ENCODE measurements at regions not wholly inside any gene's neighbourhood (a gene's known extent, or its start where the extent isn't known, plus 50 kb on each side); places are given as distances from the start of the nearest gene placed in this dataset.

DNA sequence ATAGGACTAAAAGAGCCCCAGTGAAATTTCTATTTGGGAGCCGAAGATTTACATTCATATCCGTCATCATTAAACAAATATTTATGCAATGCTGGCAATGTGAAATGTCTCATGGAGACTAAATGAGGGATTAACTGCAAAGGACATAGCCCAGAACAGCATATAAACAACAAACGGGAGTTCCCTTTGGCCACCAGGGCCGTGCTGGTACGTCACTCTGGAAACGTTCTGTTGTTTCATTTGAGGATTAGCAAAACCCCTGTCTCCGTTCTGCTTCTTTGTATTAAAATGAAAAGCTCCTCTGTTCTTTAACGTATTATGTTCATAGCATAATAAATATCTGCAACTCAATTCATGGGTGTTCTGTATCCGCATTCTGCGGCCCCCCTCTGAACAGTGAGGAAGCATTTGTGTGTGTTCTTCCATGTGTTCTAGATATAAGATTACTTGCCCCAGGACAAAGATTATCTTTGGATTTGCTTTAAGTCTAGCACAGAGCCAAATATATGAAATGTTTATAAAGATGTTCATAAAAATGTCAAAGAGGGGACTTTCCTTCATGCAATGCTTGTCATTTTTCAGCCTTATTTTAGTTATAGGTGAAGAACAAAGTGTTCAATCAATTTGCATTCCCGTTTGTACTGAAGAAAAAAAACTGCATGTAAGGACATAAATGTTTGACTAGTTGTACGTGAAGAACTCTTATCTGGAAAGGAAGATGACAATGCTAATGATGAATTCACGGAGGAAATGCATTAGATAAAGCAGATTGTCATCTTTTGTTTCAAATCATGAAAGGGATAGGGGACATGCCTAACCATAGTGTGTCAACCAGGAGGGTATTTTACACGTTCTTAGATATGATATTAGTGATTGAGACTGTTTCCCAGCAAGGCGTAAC is 90.0 kb upstream of the TNFAIP3 start:
- H3K27me3 Mint-ChIP-seq (ENCODE audit: low read depth in 3 of 3) = peaks cover 0 to 7% (median 2%) of the 10 kb centered on the region in 3 donors
- DNase-seq = no peak
- H3K4me3 Mint-ChIP-seq = no peak overlapping the region
- no peaks in the 10 kb centered on the region for H3K36me3 Mint-ChIP-seq
- H3K27ac Mint-ChIP-seq = peak overlapping the region in 2 of 6 donors; percentile 22 to 29
- no peaks in the 10 kb centered on the region for H3K9me3 Mint-ChIP-seq
- H3K4me1 Mint-ChIP-seq = no peaks in the 10 kb centered on the region

GRCh38 chr6:137777687-137778075 is 89.4 kb upstream of the TNFAIP3 start:
- Mint-ChIP-seq H3K27me3 (ENCODE audit: low read depth in 3 of 3) (peaks cover 0 to 3% (median 2%) of the 10 kb centered on the region in 3 donors), H3K4me3 (no peak overlapping the region), H3K9me3 (no peaks in the 10 kb centered on the region), H3K4me1 (no peaks in the 10 kb centered on the region), H3K36me3 (no peaks in the 10 kb centered on the region), H3K27ac (peak overlapping the region in 1 of 6 donors; percentile 29)
- no peak for DNase-seq

DNA sequence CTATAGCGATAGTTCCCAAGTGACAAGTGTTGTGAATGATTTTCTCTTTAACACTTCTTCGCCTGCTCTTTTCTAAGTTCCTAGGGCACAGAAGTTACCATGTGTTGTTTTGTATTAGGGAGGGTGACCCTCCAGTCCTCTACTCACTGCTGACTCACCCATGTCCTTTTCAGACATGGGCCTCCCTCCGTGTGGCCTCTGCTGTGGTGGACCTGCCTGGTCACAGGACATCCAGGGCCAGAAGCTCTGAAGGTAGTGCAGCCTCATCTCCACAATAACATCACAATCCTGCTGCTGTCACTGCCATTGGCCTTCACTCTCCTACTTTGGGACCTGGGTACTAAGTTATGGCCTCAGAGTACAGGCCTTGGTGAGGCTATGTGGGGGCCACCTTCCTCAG is 87.1 kb upstream of the TNFAIP3 start:
- Mint-ChIP-seq H3K4me3 (no peak overlapping the region), H3K27me3 (ENCODE audit: low read depth in 3 of 3) (peaks cover 0 to 5% (median 2%) of the 10 kb centered on the region in 3 donors), H3K27ac (peak overlapping the region in 3 of 6 donors; percentile 7 to 78 (median 12)), H3K9me3 (no peaks in the 10 kb centered on the region), H3K4me1 (no peaks in the 10 kb centered on the region), H3K36me3 (no peaks in the 10 kb centered on the region)
- no peak for DNase-seq

GRCh38 chr6:137780447-137781034 is 86.5 kb upstream of the TNFAIP3 start:
- Mint-ChIP-seq H3K36me3 (no peaks in the 10 kb centered on the region), H3K9me3 (no peaks in the 10 kb centered on the region), H3K4me3 (no peak overlapping the region)

DNA sequence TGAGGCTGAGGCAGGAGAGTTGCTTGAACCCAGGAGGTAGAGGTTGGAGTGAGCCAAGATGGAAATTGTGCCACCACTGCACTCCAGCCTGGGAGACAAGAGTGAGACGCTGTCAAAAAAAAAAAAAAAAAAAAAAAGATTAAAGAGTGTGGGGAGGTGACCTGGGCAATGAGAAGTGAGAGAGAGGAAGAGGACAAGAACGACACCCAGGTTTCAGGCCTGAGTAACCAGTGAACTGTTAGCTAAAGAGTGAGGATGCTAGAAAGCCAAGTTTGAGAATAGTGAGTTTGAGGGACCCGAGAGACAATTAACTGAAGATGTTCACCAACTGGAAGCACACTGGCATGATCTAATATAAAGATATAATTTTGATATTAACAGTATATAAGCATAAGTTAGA is 85.4 kb upstream of the TNFAIP3 start:
- Mint-ChIP-seq H3K27ac (peak overlapping the region in 1 of 6 donors; percentile 63), H3K9me3 (no peaks in the 10 kb centered on the region)

More at GRCh38 chr6:137780447-137781034, 86.5 kb upstream of the TNFAIP3 start:
- no peaks in the 10 kb centered on the region for H3K4me1 Mint-ChIP-seq
- H3K27ac Mint-ChIP-seq = peak overlapping the region in 3 of 6 donors; percentile 32 to 78 (median 65)
- no peak for DNase-seq
- peaks cover 0 to 5% (median 2%) of the 10 kb centered on the region in 3 donors for H3K27me3 Mint-ChIP-seq (ENCODE audit: low read depth in 3 of 3)

GRCh38 chr6:137782166-137783039 is 84.7 kb upstream of the TNFAIP3 start:
- Mint-ChIP-seq H3K36me3 (no peaks in the 10 kb centered on the region), H3K4me1 (no peaks in the 10 kb centered on the region), H3K9me3 (no peaks in the 10 kb centered on the region), H3K4me3 (no peak overlapping the region), H3K27ac (peak overlapping the region in 2 of 6 donors; percentile 71 to 73), H3K27me3 (ENCODE audit: low read depth in 3 of 3) (peaks cover 0 to 3% (median 2%) of the 10 kb centered on the region in 3 donors)
- DNase-seq = no peak

More for the DNA sequence above, 85.4 kb upstream of the TNFAIP3 start:
- DNase-seq = no peak
- no peak overlapping the region for H3K4me3 Mint-ChIP-seq
- no peaks in the 10 kb centered on the region for H3K36me3 Mint-ChIP-seq
- H3K4me1 Mint-ChIP-seq = no peaks in the 10 kb centered on the region
- H3K27me3 Mint-ChIP-seq (ENCODE audit: low read depth in 3 of 3) = peaks cover 0 to 3% (median 2%) of the 10 kb centered on the region in 3 donors

DNA sequence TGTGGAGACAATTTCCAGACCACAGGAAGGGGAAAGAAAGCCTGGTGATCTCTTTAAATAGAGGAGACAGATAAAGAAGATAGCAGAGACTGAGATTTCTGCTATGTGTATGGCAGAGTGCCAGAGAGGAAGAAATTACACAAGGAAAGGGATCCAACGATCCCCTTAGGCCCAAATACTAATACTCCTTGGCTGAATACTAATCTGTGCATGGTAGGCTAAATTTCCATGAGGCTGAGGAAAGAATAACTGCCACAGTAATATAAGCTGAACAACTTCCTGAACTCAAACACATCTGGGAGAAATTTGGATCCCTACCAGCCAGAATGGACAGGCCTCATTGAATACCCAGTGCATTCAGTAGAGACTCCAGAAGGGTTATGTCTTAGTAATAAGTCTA is 83.3 kb upstream of the TNFAIP3 start:
- peak overlapping the region in 1 of 6 donors; percentile 6 for H3K27ac Mint-ChIP-seq

DNA sequence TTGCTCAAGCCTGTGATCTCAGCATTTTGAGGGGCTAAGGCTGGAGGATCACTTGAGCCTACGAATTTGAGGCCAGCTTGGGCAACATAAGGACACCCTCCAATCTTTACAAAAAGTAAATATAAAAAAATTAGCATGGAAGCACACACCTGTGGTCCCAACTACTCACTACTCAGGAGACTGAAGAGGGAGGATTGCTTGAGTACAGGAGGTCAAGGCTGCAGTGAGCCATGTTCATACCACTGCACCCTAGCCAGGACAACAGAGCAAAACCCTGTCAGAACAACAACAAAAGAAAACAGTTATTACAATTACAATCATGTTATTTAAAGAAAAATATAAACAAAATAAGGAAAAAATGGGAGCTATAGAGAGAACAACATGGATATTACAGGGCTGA is 82.5 kb upstream of the TNFAIP3 start:
- H3K27me3 Mint-ChIP-seq (ENCODE audit: low read depth in 3 of 3) = peaks cover 0 to 3% (median 0%) of the 10 kb centered on the region in 3 donors
- H3K4me1 Mint-ChIP-seq = no peaks in the 10 kb centered on the region
- no peak for DNase-seq
- no peak overlapping the region for H3K4me3 Mint-ChIP-seq
- H3K36me3 Mint-ChIP-seq = no peaks in the 10 kb centered on the region
- H3K9me3 Mint-ChIP-seq = no peaks in the 10 kb centered on the region
- H3K27ac Mint-ChIP-seq = no peak overlapping the region

More for the DNA sequence above, 83.3 kb upstream of the TNFAIP3 start:
- Mint-ChIP-seq H3K4me3 (no peak overlapping the region), H3K9me3 (no peaks in the 10 kb centered on the region), H3K27me3 (ENCODE audit: low read depth in 3 of 3) (peaks cover 0 to 3% (median 0%) of the 10 kb centered on the region in 3 donors), H3K36me3 (no peaks in the 10 kb centered on the region), H3K4me1 (no peaks in the 10 kb centered on the region)
- no peak for DNase-seq

DNA sequence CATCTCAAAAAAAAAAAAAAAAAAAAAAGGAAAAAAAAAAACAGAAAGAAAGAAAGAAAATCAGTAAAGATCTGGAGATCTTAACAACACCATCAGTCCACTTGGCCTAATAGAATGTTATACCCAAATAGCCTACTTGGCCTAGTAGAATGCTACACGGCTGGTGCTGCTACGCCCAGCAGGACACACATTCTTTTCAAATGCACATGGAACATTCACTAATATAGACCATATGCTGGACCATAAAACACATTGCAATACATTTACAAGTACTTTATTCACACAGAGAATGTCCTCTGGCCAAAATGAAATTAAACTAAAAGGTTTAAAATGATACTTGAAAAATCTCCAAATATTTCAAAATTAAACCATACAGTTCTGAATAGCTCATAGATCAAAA is 80.0 kb upstream of the TNFAIP3 start:
- Mint-ChIP-seq H3K9me3 (no peaks in the 10 kb centered on the region), H3K4me3 (no peak overlapping the region), H3K36me3 (no peaks in the 10 kb centered on the region), H3K27me3 (ENCODE audit: low read depth in 3 of 3) (peaks cover 0 to 5% (median 2%) of the 10 kb centered on the region in 3 donors), H3K27ac (no peak overlapping the region), H3K4me1 (peaks cover 8% of the 10 kb centered on the region in 2 donors)
- no peak for DNase-seq

- Mint-ChIP-seq H3K27ac (no peak overlapping the region), H3K36me3 (no peaks in the 10 kb centered on the region), H3K4me1 (peaks cover 8 to 14% of the 10 kb centered on the region in 2 donors), H3K27me3 (ENCODE audit: low read depth in 3 of 3) (peaks cover 0 to 3% (median 2%) of the 10 kb centered on the region in 3 donors), H3K9me3 (no peaks in the 10 kb centered on the region), H3K4me3 (no peak overlapping the region)
- DNase-seq = no peak
These were observed 78.8 kb upstream of the TNFAIP3 start for GRCh38 chr6:137788248-137788647.

GRCh38 chr6:137791281-137792159 is 75.5 kb upstream of the TNFAIP3 start:
- peaks cover 0 to 5% (median 2%) of the 10 kb centered on the region in 3 donors for H3K27me3 Mint-ChIP-seq (ENCODE audit: low read depth in 3 of 3)
- no peaks in the 10 kb centered on the region for H3K36me3 Mint-ChIP-seq
- no peaks in the 10 kb centered on the region for H3K9me3 Mint-ChIP-seq
- H3K27ac Mint-ChIP-seq = peak overlapping the region in 3 of 6 donors; percentile 20 to 70 (median 31)
- peak overlapping the region in 2 of 5 donors; percentile 34 to 37 for H3K4me3 Mint-ChIP-seq
- peaks cover 33 to 41% of the 10 kb centered on the region in 2 donors for H3K4me1 Mint-ChIP-seq
- DNase-seq = no peak

GRCh38 chr6:137792160-137793033 is 74.7 kb upstream of the TNFAIP3 start:
- peaks cover 33 to 41% of the 10 kb centered on the region in 2 donors for H3K4me1 Mint-ChIP-seq
- H3K27ac Mint-ChIP-seq = peak overlapping the region in 1 of 6 donors; percentile 70
- DNase-seq = no peak
- no peaks in the 10 kb centered on the region for H3K36me3 Mint-ChIP-seq
- peak overlapping the region in 2 of 5 donors; percentile 34 to 37 for H3K4me3 Mint-ChIP-seq
- H3K27me3 Mint-ChIP-seq (ENCODE audit: low read depth in 3 of 3) = peaks cover 0 to 5% (median 2%) of the 10 kb centered on the region in 3 donors
- H3K9me3 Mint-ChIP-seq = no peaks in the 10 kb centered on the region
